Upper lobe of left lung (tissue), 4 donors: ENCODE measurements at regions not wholly inside any gene's neighbourhood (a gene's known extent, or its start where the extent isn't known, plus 50 kb on each side); places are given as distances from the start of the nearest gene placed in this dataset.

Experiments
- EP300 ChIP-seq, 4 donors: sonication (generic); formaldehyde crosslinking; IDR thresholded peaks; one replicate each; pipeline ENCODE4 v1.5.1; 2017; ENCODE audit warnings: antibody characterized with exemption in 4 of 4, control low read depth in 2 of 4
- POLR2A ChIP-seq, 4 donors: fragments of 450-650 bp; IDR thresholded peaks; one replicate each; pipeline ENCODE4 v1.5.1; 2016 to 2017; ENCODE audit warnings: antibody characterized with exemption in 4 of 4, mild to moderate bottlenecking in 2 of 4
- TF ChIP-seq, protein P1 (sequence below), 6 experiments: fragments of 450-650 bp in 4 of 6; fragments of 200-600 bp in 2 of 6; sonication (generic) in 2 of 6; IDR thresholded peaks; one replicate each; pipeline ENCODE4 v1.5.1; 2016 to 2019; ENCODE audit warnings: antibody characterized with exemption in 6 of 6

- no peak for TF ChIP-seq POLR2A (IDR thresholded peaks at IDR 0.05)
- TF ChIP-seq, protein P1, sequence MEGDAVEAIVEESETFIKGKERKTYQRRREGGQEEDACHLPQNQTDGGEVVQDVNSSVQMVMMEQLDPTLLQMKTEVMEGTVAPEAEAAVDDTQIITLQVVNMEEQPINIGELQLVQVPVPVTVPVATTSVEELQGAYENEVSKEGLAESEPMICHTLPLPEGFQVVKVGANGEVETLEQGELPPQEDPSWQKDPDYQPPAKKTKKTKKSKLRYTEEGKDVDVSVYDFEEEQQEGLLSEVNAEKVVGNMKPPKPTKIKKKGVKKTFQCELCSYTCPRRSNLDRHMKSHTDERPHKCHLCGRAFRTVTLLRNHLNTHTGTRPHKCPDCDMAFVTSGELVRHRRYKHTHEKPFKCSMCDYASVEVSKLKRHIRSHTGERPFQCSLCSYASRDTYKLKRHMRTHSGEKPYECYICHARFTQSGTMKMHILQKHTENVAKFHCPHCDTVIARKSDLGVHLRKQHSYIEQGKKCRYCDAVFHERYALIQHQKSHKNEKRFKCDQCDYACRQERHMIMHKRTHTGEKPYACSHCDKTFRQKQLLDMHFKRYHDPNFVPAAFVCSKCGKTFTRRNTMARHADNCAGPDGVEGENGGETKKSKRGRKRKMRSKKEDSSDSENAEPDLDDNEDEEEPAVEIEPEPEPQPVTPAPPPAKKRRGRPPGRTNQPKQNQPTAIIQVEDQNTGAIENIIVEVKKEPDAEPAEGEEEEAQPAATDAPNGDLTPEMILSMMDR (IDR thresholded peaks at IDR 0.05) = no peak
- no peak for TF ChIP-seq EP300 (IDR thresholded peaks at IDR 0.05)
Measured at GRCh38 chr6:25167961-25168360, 111.2 kb upstream of the CARMIL1 start.
